Common myeloid progenitor, CD34-positive (primary cell): ENCODE measurements at regions not wholly inside any gene's neighbourhood (a gene's known extent, or its start where the extent isn't known, plus 50 kb on each side); places are given as distances from the start of the nearest gene placed in this dataset.

ENCODE experiments used
- CTCF ChIA-PET: fragments of 350-600 bp; sonication (Branson Sonifier 250); formaldehyde crosslinking; loops from one replicate; lab custom pipeline; 2021; ENCODE audit warnings: antibody characterized with exemption; lab: Charles Lee
- POLR2A ChIA-PET: fragments of 350-600 bp; sonication (Branson Sonifier 250); formaldehyde crosslinking; loops from one replicate; lab custom pipeline; 2021; ENCODE audit warnings: antibody characterized with exemption; lab: Charles Lee
- DNase-seq, 3 donors: peaks; one replicate each; pipeline versions ENCODE4 v3.0.0 to v3.0.0-alpha.2; 2013
- H3K27ac ChIP-seq, 2 experiments: 1 replicate in 1 of 2; 2 replicates in 1 of 2; pipeline ENCODE4 v1.7.0; 2013; ENCODE audit warnings: inconsistent platforms in 2 of 2, low read length in 2 of 2, mild to moderate bottlenecking in 2 of 2, low read depth in 1 of 2, moderate library complexity in 1 of 2; ENCODE audit not compliant: severe bottlenecking in 2 of 2, insufficient read depth in 1 of 2, poor library complexity in 1 of 2
- H3K27me3 ChIP-seq, 5 experiments: replicated peaks in 2 of 5; 1 replicate in 3 of 5; 2 replicates in 2 of 5; pipeline versions ENCODE4 v1.6.1 to v1.7.0; 2013; ENCODE audit warnings: low read length in 4 of 5, mild to moderate bottlenecking in 2 of 5, moderate library complexity in 2 of 5, inconsistent platforms in 1 of 5; ENCODE audit not compliant: insufficient read depth in 5 of 5, control insufficient read depth in 4 of 5
- H3K36me3 ChIP-seq, 4 experiments: 1 replicate in 2 of 4; 2 replicates in 2 of 4; pipeline versions ENCODE4 v1.6.1 to v1.7.0; 2013; ENCODE audit warnings: low read length in 3 of 4, control low read depth in 1 of 4, mild to moderate bottlenecking in 1 of 4; ENCODE audit not compliant: control insufficient read depth in 4 of 4, insufficient read depth in 4 of 4
- H3K4me1 ChIP-seq, 4 experiments: 1 replicate in 3 of 4; 2 replicates in 1 of 4; pipeline versions ENCODE4 v1.6.1 to v1.7.1; 2013; ENCODE audit warnings: low read length in 3 of 4, mild to moderate bottlenecking in 3 of 4, control low read depth in 1 of 4, inconsistent platforms in 1 of 4, moderate library complexity in 1 of 4; ENCODE audit not compliant: control insufficient read depth in 4 of 4, insufficient read depth in 4 of 4; ENCODE audit errors: control extremely low read depth in 1 of 4
- H3K4me3 ChIP-seq, 7 experiments: 1 replicate in 4 of 7; 2 replicates in 3 of 7; pipeline versions ENCODE4 v1.5.1 to v1.7.0; 2013; ENCODE audit warnings: mild to moderate bottlenecking in 7 of 7, low read length in 6 of 7, moderate library complexity in 6 of 7, inconsistent platforms in 2 of 7, low read depth in 2 of 7, control low read depth in 1 of 7; ENCODE audit not compliant: insufficient read depth in 4 of 7, control insufficient read depth in 1 of 7; ENCODE audit errors: extremely low read depth in 1 of 7
- H3K9me3 ChIP-seq, 5 experiments: 1 replicate in 4 of 5; 2 replicates in 1 of 5; pipeline versions ENCODE4 v1.6.1 to v1.7.1; 2013; ENCODE audit warnings: low read length in 4 of 5, mild to moderate bottlenecking in 2 of 5, inconsistent platforms in 1 of 5, low read depth in 1 of 5, moderate library complexity in 1 of 5; ENCODE audit not compliant: control insufficient read depth in 4 of 5, insufficient read depth in 2 of 5; ENCODE audit errors: control extremely low read depth in 1 of 5
- WGBS: methylation state at CpG from one replicate; pipeline ENCODE4 v1.1.5; 2013; ENCODE audit not compliant: insufficient coverage; 5-methylcytosine and 5-hydroxymethylcytosine counted together

- CTCF ChIA-PET: no interaction called here
- POLR2A ChIA-PET: interaction anchor here (0.7 kb wide), 1 partner anchor 62 kb away, joined by 3 read pairs; no protein-coding TSS in a partner anchor
These were observed 400.4 kb downstream of the NXPE2 start for GRCh38 chr11:115078461-115079438.

GRCh38 chr11:115080923-115081680, 402.8 kb downstream of the NXPE2 start:
- DNase-seq: no peak
- no peaks in the 10 kb centered on the region for H3K27me3 ChIP-seq
- 90% methylated on average over 2 of the region's 9 CpGs for WGBS
- H3K9me3 ChIP-seq: no peaks in the 10 kb centered on the region
- H3K4me3 ChIP-seq: no peak overlapping the region
- no peaks in the 10 kb centered on the region for H3K36me3 ChIP-seq
- H3K4me1 ChIP-seq: no peaks in the 10 kb centered on the region
- no peak overlapping the region for H3K27ac ChIP-seq
- ChIA-PET POLR2A (no interaction called here), CTCF (no interaction called here)

More at GRCh38 chr11:115078461-115079438, 400.4 kb downstream of the NXPE2 start:
- no peaks in the 10 kb centered on the region for H3K9me3 ChIP-seq
- no peak for DNase-seq
- H3K27ac ChIP-seq: no peak overlapping the region
- no peak overlapping the region for H3K4me3 ChIP-seq
- WGBS: 87% methylated on average over 12 of the region's 15 CpGs
- H3K27me3 ChIP-seq: no peaks in the 10 kb centered on the region
- no peaks in the 10 kb centered on the region for H3K4me1 ChIP-seq
- H3K36me3 ChIP-seq: no peaks in the 10 kb centered on the region

GRCh38 chr11:115081972-115082371, 403.6 kb downstream of the NXPE2 start:
- Histone ChIP-seq H3K9me3 (no peaks in the 10 kb centered on the region), H3K27ac (no peak overlapping the region), H3K36me3 (no peaks in the 10 kb centered on the region), H3K4me3 (no peak overlapping the region), H3K4me1 (no peaks in the 10 kb centered on the region), H3K27me3 (no peaks in the 10 kb centered on the region)
- DNase-seq: no peak
- CTCF ChIA-PET: no interaction called here
- POLR2A ChIA-PET: no interaction called here
- 80% methylated on average over 1 of the region's 2 CpGs for WGBS

- ChIA-PET POLR2A (no interaction called here), CTCF (no interaction called here)
- Histone ChIP-seq H3K27ac (no peak overlapping the region), H3K9me3 (no peaks in the 10 kb centered on the region), H3K36me3 (no peaks in the 10 kb centered on the region), H3K4me1 (no peaks in the 10 kb centered on the region), H3K4me3 (no peak overlapping the region), H3K27me3 (no peaks in the 10 kb centered on the region)
- 76% methylated on average over 10 of the region's 13 CpGs for WGBS
- no peak for DNase-seq
These were observed 404.9 kb downstream of the NXPE2 start for GRCh38 chr11:115083144-115083806.

GRCh38 chr11:115084231-115084630, 405.9 kb downstream of the NXPE2 start:
- POLR2A ChIA-PET: no interaction called here
- 84% methylated on average over 4 of the region's 4 CpGs for WGBS
- Histone ChIP-seq H3K27ac (no peak overlapping the region), H3K27me3 (no peaks in the 10 kb centered on the region), H3K36me3 (no peaks in the 10 kb centered on the region), H3K4me1 (no peaks in the 10 kb centered on the region), H3K4me3 (no peak overlapping the region), H3K9me3 (no peaks in the 10 kb centered on the region)
- CTCF ChIA-PET: no interaction called here
- no peak for DNase-seq

- H3K36me3 ChIP-seq: no peaks in the 10 kb centered on the region
- no peaks in the 10 kb centered on the region for H3K9me3 ChIP-seq
- ChIA-PET POLR2A (no interaction called here), CTCF (no interaction called here)
- no peak overlapping the region for H3K4me3 ChIP-seq
- 100% methylated on average over 3 of the region's 5 CpGs for WGBS
- H3K27me3 ChIP-seq: no peaks in the 10 kb centered on the region
- no peak overlapping the region for H3K27ac ChIP-seq
- no peaks in the 10 kb centered on the region for H3K4me1 ChIP-seq
- no peak for DNase-seq
These were observed 407.3 kb downstream of the NXPE2 start for GRCh38 chr11:115085461-115086210.
